OCI-LY1 (cell line): ENCODE measurements at regions not wholly inside any gene's neighbourhood (a gene's known extent, or its start where the extent isn't known, plus 50 kb on each side); places are given as distances from the start of the nearest gene placed in this dataset.
"Not testable (repeated sequence)": the region's sequence is repeated elsewhere in the genome, so short reads cannot be mapped to it uniquely, and the experiment has no call there.

Experiments used
- EZH2 ChIP-seq: fragments of 200-600 bp; sonication (generic), shearing (Covaris generic); IDR thresholded peaks from 2 replicates; pipeline ENCODE4 v1.8.0; 2017; ENCODE audit warnings: borderline replicate concordance, mixed run types, mild to moderate bottlenecking, antibody characterized with exemption, low read length, moderate library complexity, mixed read lengths
- TF ChIP-seq, protein P1 (sequence below): fragments of 200-600 bp; sonication (generic), shearing (Covaris generic); IDR thresholded peaks from 2 replicates; pipeline ENCODE4 v1.5.1; 2017; ENCODE audit warnings: mild to moderate bottlenecking, antibody characterized with exemption, low read length, moderate library complexity, mixed read lengths

DNA sequence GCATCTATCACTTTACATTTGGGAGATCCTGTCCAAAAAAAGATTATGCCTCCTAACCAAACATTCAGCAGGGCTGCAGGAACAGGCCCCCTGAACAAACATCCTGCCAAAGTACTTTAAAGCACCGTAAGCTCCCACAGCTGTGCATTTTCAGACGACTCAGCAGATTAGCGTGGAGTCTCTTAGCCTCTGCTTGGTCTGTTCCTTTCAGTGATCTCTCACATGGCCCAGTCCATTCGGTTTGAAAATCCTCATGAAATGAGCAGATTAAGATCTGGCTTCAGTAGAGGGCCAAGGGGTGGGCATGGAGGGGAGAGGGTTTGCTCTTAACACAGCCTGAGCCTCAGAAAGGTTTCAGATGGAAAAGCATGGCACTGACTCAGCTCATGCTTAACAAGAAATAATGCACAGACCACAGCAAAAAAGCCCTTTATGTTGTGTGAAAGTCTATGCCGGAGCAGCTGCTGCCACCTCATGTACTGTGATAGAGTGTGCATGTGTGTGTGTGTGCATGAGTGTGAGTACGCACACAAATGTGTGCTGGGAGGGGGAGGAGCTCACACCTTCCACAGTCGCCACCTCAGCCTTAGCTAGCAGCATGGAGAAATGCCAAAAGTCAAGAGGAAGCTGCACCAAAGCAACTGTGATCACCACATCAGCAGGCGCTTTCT lies 64.2 kb downstream of the FOXD4L6 start:
- TF ChIP-seq, protein P1, sequence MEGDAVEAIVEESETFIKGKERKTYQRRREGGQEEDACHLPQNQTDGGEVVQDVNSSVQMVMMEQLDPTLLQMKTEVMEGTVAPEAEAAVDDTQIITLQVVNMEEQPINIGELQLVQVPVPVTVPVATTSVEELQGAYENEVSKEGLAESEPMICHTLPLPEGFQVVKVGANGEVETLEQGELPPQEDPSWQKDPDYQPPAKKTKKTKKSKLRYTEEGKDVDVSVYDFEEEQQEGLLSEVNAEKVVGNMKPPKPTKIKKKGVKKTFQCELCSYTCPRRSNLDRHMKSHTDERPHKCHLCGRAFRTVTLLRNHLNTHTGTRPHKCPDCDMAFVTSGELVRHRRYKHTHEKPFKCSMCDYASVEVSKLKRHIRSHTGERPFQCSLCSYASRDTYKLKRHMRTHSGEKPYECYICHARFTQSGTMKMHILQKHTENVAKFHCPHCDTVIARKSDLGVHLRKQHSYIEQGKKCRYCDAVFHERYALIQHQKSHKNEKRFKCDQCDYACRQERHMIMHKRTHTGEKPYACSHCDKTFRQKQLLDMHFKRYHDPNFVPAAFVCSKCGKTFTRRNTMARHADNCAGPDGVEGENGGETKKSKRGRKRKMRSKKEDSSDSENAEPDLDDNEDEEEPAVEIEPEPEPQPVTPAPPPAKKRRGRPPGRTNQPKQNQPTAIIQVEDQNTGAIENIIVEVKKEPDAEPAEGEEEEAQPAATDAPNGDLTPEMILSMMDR: not testable (repeated sequence)
- not testable (repeated sequence) for TF ChIP-seq EZH2
